Anterior cingulate cortex (tissue), 58 donors: ENCODE measurements at regions not wholly inside any gene's neighbourhood (a gene's known extent, or its start where the extent isn't known, plus 50 kb on each side); places are given as distances from the start of the nearest gene placed in this dataset.
A peak's percentile ranks its signal among the peaks of the same experiment; 100 is the strongest.

Source experiments
- DNase-seq, 58 donors: peaks; one replicate each; lab custom pipeline; 2025; lab: John Stamatoyannopoulos, UW

GRCh38 chr2:9769171-9770005, 73.9 kb upstream of the TAF1B start:
- DNase-seq = peak in 14 of 58 donors; percentile 6 to 71 (median 38)

GRCh38 chr2:9770006-9770307, 73.3 kb upstream of the TAF1B start:
- DNase-seq = peak in 1 of 58 donors; percentile 51

GRCh38 chr2:9770308-9771100, 72.8 kb upstream of the TAF1B start:
- peak in 55 of 58 donors; percentile 26 to 88 (median 59) for DNase-seq

GRCh38 chr2:9771101-9771449, 72.2 kb upstream of the TAF1B start:
- no peak for DNase-seq

- peak in 30 of 58 donors; percentile 10 to 54 (median 22) for DNase-seq
These were observed 71.7 kb upstream of the TAF1B start for GRCh38 chr2:9771481-9772017.

- DNase-seq = no peak
These were observed 71.0 kb upstream of the TAF1B start for GRCh38 chr2:9772035-9772998.

GRCh38 chr2:9772999-9773902, 70.0 kb upstream of the TAF1B start:
- DNase-seq = no peak

GRCh38 chr2:9773903-9774239, 69.4 kb upstream of the TAF1B start:
- DNase-seq = no peak

- DNase-seq = no peak
These were observed 69.0 kb upstream of the TAF1B start for GRCh38 chr2:9774266-9774665.

- DNase-seq = no peak
These were observed 67.9 kb upstream of the TAF1B start for GRCh38 chr2:9775351-9775750.

- no peak for DNase-seq
These were observed 67.1 kb upstream of the TAF1B start for GRCh38 chr2:9775999-9776712.

GRCh38 chr2:9777081-9777480, 66.2 kb upstream of the TAF1B start:
- DNase-seq = no peak

- no peak for DNase-seq
These were observed 65.3 kb upstream of the TAF1B start for GRCh38 chr2:9778012-9778411.

GRCh38 chr2:9778471-9779316, 64.6 kb upstream of the TAF1B start:
- no peak for DNase-seq

- no peak for DNase-seq
These were observed 63.5 kb upstream of the TAF1B start for GRCh38 chr2:9779596-9780264.

- no peak for DNase-seq
These were observed 62.7 kb upstream of the TAF1B start for GRCh38 chr2:9780368-9781130.

- DNase-seq = no peak
These were observed 62.0 kb upstream of the TAF1B start for GRCh38 chr2:9781252-9781651.
